ENCODE measurements at regions not wholly inside any gene's neighbourhood (a gene's known extent, or its start where the extent isn't known, plus 50 kb on each side); places are given as distances from the start of the nearest gene placed in this dataset.
"Not testable (repeated sequence)": the region's sequence is repeated elsewhere in the genome, so short reads cannot be mapped to it uniquely, and the experiment has no call there.

DNA sequence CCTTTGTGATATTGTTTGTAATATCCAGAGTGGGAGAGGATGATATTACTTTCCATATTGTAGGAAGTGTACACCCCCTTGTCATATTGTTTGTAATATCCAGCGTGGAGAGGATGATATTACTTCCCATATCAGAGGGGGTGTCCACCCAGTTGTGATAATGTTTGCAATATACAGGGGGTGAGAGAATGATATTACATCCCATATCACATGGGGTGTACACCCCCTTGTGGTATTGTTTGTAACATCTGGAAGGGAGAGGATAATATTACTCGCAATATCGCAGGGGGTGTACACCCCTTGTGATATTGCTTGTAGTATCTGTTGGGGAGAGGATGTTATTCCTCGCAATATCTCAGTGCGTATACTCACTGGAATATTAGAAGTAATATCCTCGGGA lies 61.5 kb downstream of the PRSS23 start:
- no peak for DNase-seq (ENCODE audit: low read depth in 2 of 2, low spot score in 1 of 2)

DNA sequence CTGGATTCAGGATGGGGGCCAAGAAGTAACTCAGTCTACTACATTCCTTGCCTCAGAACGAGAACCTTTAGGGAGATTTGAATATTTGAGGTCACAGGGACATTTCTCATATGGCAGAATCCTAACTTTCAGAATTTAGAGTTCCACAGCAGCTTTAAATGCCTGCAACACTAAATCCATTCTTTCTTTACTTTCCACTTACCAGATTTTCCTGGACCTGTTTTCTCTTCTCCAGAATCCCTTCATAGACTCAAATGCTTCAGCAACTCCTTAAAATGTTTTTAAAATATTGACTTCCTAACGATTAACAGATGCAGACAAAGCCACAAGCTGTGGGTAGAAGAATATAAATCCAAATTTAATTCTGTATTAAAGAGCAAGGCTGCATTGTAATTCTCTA lies 63.1 kb downstream of the PRSS23 start:
- DNase-seq (ENCODE audit: low read depth in 2 of 2, low spot score in 1 of 2): no peak

DNA sequence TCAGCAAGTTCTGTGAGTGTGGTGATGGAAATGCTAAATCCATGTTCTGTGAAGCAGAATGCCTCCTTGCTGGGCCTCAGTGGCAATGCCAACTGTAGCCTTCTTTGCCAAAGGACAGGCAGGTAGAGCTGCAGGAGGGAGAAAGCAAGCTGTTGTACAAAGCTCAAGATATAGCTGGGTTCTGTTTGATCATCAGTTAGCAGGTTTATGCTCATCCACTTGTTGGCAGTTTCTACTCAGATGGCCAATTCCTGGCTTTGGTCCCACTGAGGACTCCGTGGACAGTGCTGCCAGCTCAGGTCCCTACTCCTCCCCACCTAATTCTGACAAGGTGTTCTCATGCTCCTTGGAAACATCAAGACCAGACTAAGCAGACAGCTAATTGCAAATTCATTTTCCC lies 65.1 kb downstream of the PRSS23 start:
- no peak for DNase-seq (ENCODE audit: low read depth in 2 of 2, low spot score in 1 of 2)

DNA sequence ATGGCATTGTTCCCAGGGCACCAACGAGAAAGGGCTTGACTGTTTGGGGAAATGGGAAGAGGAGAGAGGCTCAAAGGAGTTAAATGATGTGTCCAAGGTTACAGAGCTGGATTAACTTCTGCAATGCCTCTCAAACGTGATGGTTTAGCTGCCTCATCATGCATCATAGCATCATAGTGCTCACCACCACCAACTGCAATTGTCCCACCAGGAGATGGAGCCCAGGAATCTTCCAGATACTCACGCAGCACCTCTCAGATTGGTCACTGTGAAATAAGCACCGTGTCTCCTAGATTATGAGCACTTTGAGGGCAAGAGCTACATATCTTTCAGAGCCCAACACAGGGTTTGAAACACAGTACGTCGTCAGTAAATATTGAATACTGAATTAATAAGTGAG lies 69.2 kb downstream of the PRSS23 start:
- no peak for DNase-seq (ENCODE audit: low read depth in 2 of 2, low spot score in 1 of 2)

DNA sequence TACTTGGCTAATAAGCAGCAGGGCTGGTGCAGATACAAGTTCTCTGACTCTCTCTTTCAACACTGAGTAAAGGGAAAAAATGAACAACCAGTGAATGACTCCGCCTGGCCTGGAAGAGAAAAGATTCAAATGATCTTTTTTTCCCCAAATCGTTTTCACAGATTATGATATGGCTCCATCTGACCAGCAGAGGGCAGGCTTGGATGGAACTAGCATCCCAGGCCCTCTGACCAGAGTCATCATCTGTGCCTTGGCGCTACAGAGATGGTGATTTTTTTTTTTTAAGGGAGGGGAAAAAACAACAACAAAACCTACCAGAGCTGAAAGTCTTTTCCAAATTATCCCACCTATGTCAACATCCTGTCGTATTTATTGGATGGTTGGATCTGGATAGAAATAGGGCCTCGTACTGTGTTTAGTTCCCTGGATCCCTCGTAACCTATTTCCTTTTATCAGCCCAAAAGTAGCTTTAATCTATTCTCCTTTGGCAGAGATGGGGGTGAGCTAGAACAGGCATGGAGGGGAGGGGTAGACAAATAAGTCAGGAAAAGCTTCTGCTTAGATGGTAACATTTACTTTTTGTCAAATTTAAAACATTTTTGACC lies 69.7 kb downstream of the PRSS23 start:
- DNase-seq (ENCODE audit: low read depth in 2 of 2, low spot score in 1 of 2): peak; percentile 3 to 6

DNA sequence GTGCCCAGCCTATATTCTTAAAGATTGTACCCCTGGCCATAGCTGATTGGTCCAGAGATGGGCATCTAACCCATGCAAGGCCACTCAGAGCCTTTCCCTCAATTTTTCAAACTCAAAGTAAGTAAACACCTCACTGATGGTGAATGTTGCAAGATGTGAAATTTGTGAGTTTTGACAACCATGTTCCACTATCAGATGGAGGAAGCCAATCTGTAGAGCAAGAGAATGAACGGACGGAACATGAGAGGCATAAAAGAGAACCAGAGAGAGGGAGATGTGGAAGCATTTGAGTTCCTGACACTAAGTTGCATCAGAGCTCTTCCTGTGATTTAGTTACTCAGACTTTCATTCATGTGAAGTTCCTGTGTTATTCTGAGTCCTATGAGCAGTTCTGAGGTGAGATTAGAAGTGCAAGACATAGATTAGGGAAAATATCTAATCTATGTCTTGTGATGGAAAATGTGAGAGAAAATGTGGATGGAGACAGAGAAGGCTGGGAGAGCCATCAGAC lies 73.3 kb downstream of the PRSS23 start:
- DNase-seq (ENCODE audit: low read depth in 2 of 2, low spot score in 1 of 2): no peak

DNA sequence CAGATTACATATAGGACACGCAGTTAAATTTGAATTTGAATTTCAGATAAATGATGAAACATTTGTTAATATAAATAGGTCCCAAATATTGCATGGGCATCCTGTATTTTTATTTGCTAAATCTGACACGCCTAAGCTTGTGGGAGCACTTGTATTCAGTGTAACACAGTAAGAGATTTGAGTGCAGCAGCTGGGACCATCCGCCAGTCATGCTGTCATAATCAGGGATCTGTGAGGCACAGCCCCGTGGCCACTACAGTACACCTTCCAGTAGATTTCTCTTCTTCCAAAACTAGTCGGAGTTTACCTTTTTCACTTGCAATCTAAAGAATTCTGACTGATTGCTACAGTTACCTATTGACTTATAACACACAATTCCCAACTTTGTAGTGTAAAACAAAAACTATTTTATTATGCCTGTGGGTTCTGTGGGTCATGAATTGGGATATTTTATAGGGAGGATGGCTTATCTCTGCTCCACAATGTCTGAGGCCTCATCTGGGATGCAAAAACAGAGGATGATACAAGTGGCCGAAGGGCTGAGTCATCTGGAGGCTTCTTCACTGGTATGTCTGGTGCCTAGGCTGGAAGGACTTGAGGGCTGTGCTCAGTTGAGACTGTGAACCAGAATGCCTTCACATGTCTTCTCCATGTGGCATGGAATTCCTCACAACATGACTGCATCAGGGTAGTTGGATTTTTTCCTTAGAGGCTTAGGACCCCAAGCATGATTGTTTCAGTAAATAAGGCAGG lies 74.1 kb downstream of the PRSS23 start:
- no peak for DNase-seq (ENCODE audit: low read depth in 2 of 2, low spot score in 1 of 2)

DNA sequence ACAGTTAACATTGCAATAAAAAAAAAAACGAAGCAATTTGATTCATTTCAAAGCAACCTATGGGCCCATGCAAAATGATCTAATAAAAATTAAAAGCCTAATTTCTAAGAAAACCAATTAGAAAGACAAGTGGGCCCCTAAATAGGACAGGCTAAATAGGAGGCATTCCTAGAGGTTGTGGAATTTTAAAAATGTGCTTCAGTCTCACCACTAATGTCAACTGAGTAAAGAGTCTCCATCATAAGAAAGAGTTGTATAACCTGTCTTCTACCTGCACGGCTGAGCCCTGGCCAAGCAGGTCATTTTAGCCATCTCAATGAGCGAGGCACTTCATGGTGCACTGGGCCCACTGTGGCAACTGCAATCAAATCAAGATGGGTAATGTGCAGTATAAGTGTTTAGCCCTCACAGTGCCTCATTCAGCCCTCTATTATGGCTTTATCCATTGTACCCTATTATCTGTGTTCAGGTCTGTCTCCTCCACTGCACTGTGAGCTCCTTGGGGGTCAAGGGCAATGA lies 76.4 kb downstream of the PRSS23 start:
- DNase-seq (ENCODE audit: low read depth in 2 of 2, low spot score in 1 of 2): no peak

DNA sequence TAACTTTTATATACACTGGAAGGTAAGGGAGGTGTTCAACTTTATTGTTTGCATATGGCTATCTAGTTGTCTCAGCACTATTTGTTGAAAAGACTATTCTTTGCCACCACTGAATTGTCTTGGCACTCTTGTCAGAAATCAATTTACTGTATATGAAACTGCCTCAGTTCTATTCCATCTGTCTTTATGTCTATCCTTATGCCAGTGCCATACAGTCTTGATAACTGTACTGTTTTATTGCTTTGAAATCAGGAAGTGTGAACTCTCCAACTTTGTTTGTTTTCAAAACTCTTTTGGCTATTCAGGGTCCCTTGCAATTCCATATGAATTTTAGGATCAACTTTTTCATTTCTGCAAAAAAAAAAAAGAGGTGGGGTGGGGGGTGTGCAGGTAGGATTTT lies 77.2 kb downstream of the PRSS23 start:
- no peak for DNase-seq (ENCODE audit: low read depth in 2 of 2, low spot score in 1 of 2)

DNA sequence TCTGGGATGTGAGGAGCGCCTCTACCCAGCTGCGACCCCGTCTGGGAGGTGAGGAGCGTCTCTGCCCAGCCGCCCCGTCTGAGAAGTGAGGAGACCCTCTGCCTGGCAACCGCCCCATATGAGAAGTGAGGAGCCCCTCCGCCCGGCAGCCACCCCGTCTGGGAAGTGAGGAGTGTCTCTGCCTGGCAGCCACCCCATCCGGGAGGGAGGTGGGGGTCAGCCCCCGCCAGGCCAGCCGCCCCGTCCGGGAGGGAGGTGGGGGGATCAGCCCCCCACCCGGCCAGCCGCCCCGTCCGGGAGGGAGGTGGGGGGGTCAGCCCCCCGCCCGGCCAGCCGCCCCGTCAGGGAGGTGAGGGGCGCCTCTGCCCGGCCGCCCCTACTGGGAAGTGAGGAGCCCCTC lies 76.0 kb downstream of the FZD4 start:
- not testable (repeated sequence) for DNase-seq (ENCODE audit: low read depth in 2 of 2, low spot score in 1 of 2)

DNA sequence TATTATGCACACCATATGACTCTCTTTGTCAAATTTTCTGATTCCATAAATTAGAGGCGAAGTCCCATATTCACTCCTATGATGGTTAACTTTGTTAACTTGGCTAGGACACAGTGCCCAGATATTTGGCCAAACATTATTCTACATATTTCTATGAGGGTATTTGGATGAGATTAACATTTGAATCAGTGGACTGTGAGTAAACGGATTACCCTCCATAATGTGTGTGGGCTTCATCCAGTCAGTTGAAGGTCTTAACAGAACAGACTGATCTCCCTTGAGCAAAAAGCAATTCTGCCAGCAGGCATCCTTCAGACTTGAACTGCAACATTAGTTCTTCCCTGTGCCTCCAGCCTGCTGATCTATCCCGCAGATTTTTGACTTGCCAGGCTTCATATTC lies 69.9 kb downstream of the FZD4 start:
- no peak for DNase-seq (ENCODE audit: low read depth in 2 of 2, low spot score in 1 of 2)

DNA sequence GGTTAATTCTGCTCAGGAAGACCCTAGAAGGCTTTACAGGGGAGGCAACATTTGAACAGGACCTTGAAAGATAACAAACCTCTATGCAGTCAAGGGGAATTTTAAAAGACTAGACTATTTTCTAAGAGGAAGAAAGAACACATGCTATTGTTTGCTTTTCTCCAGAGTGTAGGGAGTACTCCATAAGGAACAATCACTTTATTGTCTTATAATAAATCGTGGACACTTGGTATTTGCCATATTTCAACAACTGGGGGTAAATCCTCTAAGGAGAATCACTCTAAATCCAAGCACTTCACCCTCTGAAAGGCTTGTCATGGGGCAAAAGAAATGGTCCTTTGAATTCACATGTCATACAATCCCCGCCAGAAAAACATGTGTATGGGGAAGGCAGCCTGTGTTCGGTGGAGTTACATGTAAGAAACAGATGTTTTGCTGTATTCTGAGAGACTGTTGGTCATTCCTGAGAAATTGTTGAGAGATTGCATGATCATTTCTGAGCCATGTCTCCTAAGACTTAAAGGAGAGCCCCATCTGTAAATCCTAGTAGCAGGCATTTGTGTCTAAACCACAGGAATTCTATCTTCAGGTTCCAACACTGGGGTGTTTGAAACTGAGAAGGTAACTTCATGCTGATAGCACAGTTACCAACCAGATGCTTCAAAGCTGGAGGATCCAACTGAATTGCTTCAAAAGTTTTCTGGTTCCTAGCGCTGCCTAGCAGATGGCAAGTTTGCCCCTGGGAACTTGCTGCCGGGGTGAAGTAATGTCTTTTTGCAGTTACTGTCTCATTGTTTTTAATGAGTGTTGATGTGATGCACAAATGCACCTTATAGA lies 66.8 kb downstream of the FZD4 start:
- DNase-seq (ENCODE audit: low read depth in 2 of 2, low spot score in 1 of 2): no peak

DNA sequence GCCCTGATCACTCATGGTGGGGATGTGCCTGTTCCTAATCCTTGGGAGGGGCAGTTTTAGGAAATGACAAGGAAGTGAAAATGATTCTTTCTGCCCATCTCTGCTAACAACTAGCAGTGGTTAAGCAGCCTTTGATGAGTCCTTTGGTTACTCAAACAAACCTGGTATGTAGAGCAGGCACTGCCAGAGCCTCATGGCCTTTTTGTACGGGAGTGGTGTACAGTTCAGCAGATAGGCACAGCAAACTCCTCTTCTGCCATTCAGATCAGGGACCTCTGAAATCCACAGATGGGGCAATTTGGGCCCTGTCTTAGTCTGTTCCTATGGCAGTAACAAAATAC lies 66.2 kb downstream of the FZD4 start:
- DNase-seq (ENCODE audit: low read depth in 2 of 2, low spot score in 1 of 2): no peak

DNA sequence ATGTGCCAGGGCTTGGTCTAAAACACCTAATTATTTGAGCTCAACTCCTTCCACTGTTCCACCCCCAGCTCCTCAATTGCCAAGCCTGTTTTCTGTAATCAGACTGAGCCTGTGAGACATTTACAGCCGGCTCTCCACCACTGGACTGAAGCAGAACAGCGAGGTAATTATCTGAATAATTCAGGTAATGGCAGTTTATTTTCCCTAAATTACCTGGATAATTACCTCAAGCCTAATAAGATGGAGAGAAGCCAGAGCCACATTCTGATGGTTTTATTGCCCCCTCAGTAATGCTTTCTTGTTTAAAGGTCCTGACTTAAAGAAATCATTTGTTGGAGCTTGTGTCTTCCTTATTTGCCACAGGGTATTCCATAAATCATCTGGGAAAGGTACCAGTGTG lies 64.2 kb downstream of the FZD4 start:
- DNase-seq (ENCODE audit: low read depth in 2 of 2, low spot score in 1 of 2): no peak

DNA sequence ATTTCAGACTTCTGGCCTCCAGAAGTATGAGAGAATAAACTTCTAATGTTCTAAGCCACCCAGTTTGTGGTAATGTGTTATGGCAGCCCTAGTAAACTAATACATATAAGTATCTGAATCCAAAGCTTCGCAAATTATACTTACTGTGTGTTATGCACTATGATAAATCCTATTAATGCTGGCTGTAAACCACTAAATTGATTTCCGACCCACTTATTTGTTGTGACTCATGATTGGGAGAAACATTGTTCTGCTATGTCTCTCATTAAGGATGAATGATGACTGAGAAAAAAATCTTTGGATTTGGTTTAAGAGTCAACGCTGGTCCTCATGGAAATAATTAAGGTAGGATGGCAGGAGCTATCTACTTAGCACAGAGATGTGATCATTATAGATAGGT lies 62.0 kb downstream of the FZD4 start:
- no peak for DNase-seq (ENCODE audit: low read depth in 2 of 2, low spot score in 1 of 2)
